ENCODE measurements at regions not wholly inside any gene's neighbourhood (a gene's known extent, or its start where the extent isn't known, plus 50 kb on each side); places are given as distances from the start of the nearest gene placed in this dataset.
"Not testable (repeated sequence)": the region's sequence is repeated elsewhere in the genome, so short reads cannot be mapped to it uniquely, and the experiment has no call there.

DNA sequence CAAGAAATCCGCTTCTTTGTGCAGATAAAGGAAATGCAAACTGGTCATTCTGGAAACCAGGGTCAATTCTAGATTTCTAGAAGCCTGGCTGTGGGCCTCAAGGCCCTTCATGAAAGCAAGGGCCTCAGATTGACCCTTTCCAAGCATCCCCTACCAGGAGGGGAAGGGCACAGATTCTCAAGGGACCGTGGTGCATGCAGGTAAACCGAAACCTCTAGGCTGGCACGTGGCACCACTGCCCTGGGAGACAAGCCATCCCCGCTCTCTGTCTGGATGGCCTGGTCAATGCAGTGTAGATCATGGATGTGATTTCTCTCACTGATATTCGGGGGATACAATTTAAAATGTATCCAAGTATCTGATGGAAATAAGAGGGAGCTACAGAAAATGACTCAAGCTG lies 69.4 kb downstream of the TOMM20 start:
- in situ Hi-C loops (cut with MboI; ENCODE audit: low sequenced_read_pairs), result no loop called here

DNA sequence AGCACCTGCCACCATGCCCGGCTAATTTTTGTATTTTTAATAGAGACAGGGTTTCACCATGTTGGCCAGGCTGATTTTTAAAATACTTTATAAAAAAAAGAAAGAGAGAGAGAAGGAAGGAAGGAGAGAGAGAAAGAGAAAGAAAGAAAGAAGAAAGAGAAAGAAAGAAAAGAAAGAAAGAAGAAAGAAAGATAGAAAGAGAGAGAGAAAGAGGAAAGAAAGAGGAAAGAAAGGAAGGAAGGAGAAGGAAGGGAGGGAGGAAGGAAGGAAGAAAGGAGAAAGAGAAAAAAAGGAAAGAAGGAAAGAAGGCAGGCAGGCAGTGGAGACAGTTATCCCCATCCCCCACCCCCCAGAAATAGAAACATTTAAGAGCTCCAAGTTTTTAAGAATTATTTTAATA lies 69.9 kb downstream of the TOMM20 start:
- in situ Hi-C loops (cut with MboI; ENCODE audit: low sequenced_read_pairs), result no loop called here

DNA sequence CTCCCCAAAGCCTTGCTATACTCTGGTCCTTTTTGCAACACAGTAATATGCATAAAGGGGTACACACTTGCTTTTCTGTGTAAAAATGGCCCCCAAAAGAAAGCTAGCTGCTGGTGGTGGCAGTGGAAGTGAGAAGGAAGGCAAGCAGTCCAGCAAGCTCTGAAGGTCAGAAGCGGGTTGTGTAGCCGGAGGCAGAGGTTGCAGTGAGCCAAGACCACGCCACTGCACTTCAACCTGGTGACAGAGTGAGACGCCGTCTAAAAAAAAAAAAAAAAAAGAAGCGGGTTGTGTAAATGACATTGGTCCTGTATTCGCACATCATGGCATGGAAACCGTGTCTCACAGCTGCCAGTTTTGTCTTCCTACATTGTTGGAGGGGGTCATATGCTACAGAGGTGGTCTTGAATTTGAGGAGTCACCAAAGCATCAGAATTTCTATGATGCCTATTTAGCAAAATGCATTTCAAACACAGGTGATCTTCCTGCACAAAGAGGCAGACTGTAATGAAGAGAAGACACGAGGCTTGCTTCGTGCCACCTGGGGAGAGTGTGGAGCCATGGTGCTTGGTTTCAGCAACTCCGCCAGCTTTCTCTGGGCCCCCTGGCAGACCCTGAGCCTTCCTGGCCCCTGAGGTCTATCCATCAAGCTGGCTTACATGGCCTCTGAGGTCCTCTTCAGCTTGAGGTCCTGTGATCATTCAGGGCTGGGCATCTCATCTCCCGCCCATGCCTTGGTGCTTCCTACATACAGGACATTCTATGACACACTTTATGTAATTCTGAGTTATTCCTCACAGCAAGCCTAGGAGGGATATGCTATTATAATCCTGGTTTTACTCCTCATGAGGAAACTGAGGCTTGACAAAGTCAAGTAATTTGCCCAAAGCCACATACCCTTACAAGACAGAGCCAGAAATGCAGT lies 71.0 kb downstream of the TOMM20 start:
- in situ Hi-C loops (cut with MboI; ENCODE audit: low sequenced_read_pairs), result no loop called here

DNA sequence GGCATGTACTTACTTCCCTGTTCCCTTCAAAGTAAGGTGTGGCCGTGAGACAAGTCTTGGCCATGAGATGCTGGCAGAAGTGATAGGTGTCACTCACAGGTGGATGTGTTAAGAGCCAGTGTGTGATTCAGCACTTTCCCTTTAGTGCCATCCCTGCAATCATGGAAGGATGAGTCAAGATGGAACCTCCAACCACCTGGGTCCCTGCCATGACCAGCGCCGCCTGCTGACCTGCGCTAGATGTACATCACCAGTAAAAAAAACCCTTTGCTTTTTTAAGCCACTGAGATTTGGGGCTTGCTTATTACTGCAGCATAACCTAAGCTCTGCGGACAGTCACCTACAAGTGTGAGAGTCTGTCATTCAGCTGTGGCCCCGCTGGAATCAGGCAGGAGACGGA lies 71.7 kb downstream of the TOMM20 start:
- in situ Hi-C loops (cut with MboI; ENCODE audit: low sequenced_read_pairs), result no loop called here

DNA sequence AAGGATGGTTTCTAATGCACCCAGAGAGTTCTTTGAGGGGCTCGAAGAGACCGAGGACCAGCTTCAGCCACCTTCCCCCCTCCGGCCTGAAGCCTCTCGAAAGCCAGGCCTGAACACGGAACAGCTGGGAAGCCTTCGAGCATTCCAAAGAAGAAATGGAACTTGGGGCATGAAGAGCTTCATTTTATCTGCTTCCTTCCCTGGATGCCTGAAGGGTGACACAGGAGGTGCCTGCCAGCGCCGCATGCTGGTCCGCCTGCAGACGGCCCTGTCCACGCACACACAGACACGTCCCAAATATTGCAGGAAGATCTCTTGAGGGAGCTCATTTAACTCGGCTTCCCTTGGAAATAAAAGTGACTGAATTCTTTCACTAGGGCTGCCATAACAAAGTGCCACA lies 73.7 kb downstream of the TOMM20 start:
- in situ Hi-C loops (cut with MboI; ENCODE audit: low sequenced_read_pairs), result no loop called here

DNA sequence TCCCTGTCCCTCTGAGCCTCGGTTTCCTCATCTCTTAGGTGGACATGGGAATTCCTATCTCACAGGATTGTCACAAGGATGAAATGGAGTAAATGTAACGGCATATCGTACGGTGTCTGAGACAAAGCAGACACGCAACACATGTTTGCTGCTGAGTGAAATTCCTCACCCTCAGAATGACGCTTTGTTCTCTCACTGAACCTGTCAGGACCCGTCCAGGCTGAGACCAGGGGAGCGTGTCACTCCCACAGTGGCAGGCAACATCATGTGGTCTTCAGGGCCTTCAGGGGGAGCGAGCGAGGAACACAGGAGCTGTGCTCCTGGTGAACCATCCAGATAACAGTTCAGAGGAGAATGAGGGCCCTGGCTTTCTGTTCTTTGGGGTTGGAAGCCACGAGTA lies 74.2 kb downstream of the TOMM20 start:
- in situ Hi-C loops (cut with MboI; ENCODE audit: low sequenced_read_pairs), result no loop called here

DNA sequence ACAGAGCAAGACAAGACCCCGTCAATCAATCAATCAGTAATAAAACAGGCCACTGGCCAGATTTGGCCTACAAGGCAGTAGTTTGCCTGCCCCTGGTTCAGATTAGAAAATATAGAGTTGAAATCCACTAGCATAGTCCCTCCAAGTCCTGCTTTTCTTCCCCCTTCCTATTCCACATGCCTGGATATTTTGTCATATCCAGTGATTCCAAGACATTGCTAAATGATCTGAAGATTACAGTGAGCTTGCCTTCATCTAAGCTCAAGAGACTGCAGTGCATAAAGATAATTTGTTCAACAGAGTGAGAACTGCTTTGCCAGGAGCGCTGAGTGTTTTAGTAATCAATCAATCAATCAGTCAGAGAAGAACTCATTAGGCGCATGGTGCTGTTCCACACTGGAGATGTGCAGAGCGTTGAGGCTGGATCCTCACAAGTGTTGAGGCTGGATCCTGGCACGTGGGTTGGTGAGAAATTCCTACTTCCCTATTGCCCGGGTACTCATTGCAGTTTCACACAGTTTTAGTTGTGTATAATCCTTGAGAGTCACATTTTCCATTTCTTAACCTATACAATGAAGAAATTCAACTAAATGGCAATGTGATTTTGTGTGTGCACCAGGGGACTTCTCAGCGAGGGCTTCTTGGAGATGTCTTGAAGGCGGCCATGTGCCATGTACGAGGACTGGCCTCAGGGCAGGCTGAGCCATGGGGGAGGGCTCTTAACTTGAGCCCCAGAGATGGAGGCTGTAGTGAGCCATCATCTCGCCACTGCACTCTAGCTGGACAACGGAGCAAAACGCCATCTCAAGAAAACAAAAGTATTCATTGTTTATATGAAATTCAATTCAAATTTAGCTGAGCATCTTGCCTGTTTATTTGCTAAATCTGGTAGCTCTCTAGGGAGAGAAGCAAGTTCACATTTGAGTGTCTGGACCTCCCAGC lies 76.3 kb downstream of the TOMM20 start:
- in situ Hi-C loops (cut with MboI; ENCODE audit: low sequenced_read_pairs), result no loop called here

DNA sequence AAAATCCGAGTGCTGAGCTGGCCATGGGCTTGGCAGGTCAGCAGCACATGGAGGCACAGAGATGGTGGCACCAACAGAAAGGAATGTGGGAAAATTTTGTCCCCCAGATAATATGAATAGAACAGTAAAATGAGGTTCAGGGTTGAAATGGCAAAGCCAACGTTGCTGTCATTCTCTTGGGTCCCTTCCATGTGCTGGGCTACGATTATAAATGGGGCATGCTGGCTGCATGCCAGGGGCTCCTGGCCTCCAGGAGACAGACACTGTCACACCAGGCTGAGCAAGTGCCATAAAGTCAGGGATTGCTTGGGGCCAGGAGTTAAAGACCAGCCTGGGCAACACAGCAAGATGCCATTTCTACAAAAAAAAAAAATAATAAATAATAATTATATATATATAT lies 77.1 kb downstream of the TOMM20 start:
- in situ Hi-C loops (cut with MboI; ENCODE audit: low sequenced_read_pairs), result no loop called here

DNA sequence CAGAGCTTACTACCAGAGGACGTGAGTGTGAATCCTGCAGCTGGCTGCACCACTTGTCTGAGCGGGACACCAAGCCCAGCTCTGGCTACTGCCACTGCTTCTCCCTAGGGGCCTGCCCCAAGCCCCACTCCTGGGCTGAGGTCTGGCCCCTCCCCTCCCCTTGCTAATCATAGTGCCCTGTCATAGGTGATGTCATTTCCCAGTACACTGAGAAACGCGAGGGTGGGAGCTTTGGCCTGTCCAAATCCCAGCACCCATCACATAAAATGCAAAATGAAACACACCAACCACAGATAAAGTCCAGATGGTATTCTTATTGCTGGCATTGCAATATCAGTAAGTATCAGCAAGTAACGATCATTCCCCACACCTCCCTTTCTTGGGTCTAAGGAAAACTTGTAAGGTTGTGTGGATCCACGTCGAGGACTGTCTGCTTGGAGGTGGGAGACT lies 77.7 kb downstream of the TOMM20 start:
- in situ Hi-C loops (cut with MboI; ENCODE audit: low sequenced_read_pairs), result no loop called here

DNA sequence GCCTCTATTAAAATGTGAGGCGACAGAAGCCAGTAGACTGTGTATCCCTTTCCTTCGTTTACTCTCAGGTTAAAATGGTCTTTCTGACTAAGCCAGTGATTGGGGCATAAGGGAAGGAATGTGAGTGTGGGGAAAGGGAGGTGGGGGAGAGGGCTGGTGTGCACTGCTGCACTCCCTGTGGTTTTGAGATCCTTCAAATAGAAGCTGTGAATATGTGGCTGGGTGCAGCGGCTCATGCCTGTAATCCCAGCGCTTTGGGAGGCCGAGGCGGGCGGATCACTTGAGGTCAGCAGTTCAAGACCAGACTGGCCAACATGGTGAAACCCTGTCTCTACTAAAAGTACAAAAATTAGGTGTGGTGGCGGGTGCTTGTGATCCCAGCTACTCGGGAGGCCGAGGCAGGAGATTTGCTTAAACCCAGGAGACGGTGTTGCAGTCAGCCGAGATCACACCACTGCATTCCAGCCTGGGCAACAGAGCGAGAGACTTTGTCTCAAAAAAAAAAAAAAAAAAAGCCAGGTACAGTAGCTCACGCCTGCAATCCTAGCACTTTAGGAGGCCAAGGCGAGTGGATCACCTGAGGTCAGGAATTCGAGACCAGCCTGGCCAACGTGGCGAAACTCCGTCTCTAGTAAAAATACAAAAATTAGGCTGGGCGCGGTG lies 78.8 kb downstream of the TOMM20 start:
- in situ Hi-C loops (cut with MboI; ENCODE audit: low sequenced_read_pairs), result not testable (repeated sequence)

DNA sequence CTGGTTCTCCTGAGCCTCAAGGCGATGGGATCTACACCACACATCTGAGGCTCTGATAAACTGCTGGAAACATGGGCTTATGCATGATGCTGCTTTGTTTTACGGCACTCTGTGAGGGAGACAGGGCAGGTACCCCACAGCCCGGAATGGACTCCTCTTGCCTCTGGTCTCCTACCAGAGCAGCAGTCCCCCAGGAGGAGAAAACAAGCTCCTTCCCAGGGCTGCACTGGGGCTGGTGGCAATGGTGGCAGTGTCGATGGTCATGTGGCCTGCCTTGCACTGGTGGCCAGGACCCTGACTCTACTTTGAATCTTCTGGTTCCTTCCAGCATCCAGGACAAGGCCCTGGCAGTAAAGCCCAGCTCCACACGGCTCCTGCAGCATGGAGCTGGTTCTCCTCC lies 79.4 kb downstream of the TOMM20 start:
- in situ Hi-C loops (cut with MboI; ENCODE audit: low sequenced_read_pairs), result no loop called here

DNA sequence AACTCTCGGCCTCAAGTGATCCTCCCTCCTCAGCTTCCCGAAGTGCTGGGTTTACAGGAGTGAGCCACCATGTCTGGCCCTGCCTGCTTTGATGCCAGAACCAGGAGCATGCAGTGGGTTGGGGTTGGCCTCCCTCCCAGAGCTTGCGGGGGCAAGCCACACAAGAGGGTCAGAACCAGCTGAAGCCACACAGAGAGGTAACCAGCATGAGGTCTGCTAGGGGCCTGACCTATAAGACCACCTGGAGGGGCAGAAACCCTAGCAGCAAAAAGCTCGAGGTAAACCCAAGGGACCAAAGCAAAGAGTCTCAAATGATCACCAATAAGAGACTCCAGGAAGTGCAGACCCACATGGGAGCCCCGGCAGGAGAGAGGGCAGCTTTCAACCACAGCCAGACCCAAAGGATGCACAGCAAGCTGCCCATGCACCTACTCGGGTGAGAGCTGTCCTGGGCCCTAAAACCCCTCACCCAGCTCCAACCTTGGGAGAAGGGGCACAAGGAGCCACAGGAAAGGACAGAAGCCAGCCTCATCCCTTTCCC lies 81.2 kb downstream of the TOMM20 start:
- in situ Hi-C loops (cut with MboI; ENCODE audit: low sequenced_read_pairs), result no loop called here

DNA sequence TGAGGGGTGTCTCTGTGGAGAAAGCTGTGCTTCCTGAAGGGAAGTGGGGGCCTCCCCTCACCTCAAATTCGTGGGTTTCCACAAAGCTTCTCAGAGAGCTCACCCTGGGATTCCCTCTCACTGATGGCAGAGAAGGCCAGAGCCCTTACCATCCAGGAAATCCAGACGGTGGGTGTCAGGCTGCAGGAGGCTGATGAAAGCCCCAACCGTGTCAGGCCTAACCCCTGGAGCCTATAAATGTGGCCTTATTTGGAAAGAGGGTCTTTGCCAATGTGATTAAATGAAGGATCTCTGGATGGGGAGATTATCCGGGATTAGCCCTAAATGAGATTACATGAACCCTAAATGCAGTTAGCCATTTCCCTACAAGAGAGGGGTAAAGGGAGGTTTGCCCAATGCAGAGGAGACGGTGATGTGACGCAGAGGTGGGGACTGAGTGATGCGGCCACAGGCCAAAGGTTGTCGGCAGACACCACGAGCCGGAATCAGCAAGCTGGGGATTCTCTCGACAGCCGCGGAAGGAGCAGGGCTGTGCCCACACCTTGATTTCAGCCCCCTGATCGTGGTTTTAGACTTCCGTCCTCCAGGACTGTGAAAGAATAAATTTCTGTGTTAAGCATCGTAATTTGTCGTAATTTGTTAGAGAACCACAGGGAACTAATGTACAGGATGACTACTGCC lies 82.6 kb downstream of the TOMM20 start:
- in situ Hi-C loops (cut with MboI; ENCODE audit: low sequenced_read_pairs), result no loop called here

DNA sequence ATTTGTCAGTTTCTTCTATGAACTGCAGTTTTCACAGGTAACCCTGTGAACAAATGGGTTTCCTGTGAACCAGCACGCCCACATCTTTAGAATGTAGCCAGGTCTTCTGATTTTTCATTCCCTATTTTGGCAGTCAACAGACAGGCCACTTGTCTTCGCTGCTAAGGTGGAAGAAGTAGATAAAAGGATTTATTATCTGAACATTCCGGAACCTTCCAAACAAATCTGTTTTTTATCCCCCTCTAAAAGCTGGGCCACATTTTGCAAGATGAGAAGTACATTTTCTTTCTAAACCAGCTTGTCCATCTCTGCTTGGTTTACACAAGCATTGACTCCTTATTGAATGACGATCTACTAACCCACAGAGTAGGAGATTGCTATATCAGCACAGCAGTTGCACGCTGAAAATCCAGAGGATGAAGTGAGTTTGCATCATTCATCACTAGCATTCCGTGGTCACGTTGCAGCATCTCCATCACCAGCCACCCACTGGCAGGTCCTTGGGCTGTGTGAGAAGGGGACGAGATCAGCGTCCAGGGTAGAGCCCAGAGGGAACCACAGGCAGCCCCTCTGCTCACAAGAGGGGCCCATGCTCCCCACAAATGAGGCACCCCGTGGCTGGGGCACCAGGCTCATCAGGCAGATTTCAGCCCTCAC lies 83.5 kb downstream of the TOMM20 start:
- in situ Hi-C loops (cut with MboI; ENCODE audit: low sequenced_read_pairs), result no loop called here

DNA sequence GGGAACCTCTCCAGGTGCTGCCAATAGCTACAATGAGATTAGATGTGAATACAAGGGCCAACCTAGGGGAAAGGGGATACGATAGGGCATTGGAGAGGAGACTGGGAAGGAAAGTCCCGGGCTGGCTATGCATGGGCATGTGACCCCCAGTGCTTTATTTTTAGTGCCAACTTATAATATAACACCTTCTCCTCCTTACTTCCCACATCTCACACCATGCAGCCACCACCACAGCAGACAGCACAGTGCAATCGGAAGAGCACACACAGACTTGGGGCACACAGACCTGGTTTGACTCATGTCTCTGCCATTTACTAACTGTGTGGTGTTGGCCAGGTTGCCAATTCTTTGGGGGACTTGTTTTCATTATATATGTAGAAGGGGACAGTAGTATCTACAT lies 85.4 kb downstream of the TOMM20 start:
- in situ Hi-C loops (cut with MboI; ENCODE audit: low sequenced_read_pairs), result no loop called here

DNA sequence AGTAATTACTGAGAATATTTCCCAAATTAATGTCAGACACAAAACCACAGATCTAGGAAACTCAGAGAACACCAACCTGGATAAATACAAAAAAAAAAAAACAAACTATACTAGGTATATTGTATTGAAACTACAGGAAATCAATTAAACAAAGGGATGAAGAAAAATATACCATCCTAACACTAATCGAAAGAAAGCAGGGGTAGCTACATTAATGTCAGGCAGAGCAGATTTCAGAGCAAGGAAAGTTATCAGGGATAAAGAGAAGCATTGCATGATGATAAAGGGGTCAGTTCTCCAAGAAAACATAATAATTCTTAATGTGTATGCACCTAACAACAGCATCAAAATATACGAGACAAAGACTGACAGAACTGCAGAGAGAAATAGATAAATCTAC lies 89.9 kb downstream of the TOMM20 start:
- in situ Hi-C loops (cut with MboI; ENCODE audit: low sequenced_read_pairs), result no loop called here

DNA sequence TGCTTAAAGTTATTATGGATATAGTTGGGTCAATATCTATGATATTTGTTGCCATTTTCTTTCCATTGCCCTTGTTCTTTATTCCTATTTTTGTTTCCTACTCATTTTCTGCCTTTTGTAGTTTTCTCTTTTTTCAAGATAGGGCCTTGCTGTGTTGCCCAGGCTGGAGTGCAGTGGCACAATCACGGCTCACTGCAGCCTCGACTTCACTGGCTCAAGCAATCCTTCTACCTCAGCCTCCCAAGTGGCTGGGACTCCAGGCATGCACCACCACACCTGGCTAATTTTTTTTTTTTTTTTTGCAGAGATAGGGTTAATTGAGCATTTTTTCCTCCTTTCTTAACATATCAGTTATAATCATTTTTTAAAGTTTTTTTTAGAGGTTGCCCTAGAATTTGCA lies 92.7 kb downstream of the TOMM20 start:
- in situ Hi-C loops (cut with MboI; ENCODE audit: low sequenced_read_pairs), result no loop called here

DNA sequence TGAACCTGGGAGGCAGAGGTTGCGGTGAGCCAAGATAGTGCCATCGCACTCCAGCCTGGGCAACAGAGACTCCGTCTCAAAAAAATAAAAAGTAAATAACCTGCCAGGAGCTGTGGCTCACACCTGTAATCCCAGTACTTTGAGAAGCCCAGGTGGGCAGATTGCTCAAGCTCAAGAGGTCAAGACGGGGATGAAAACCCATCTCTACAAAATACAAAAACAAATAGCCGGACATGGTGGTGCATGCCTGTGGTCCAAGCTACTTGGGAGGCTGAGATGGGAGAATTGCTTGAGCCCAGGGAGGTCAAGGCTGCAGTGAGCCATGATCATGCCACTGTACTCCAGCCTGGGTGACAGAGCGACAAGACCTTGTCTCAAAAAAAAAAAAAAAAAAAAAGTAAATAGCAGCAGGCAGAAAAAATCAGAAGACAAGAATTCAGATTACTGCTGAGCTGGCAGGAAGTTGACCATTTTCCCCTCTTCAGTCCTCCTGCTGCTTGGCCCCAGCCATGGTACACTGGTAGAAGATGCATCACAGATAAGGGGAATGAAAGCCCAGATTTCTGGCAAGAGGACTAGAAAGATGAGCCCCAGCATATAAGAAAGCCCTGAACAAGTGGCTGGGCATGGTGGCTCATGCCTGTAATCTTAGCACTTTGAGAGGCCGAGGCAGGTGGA lies 97.6 kb downstream of the TOMM20 start:
- in situ Hi-C loops (cut with MboI; ENCODE audit: low sequenced_read_pairs), result no loop called here

DNA sequence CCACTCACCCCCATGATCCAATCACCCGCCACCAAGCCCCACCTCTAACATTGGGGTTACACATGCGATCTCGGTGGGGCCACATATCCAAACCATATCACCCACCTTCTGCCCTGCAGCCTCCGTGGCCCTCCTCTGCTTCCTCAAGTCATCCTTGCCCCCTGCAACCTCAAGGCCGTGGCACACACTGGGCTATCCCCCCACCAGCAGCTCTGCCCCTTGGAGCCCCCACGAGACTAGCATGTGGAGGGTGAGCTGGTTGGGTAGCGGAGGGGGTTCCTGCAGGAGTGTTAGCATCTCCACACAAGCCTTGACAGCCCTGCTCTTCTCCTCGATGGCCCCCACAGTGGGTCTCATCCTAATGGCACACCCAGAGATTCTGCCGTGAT lies 100.8 kb downstream of the TOMM20 start:
- in situ Hi-C loops (cut with MboI; ENCODE audit: low sequenced_read_pairs), result no loop called here
